ENCODE measurements at regions not wholly inside any gene's neighbourhood (a gene's known extent, or its start where the extent isn't known, plus 50 kb on each side); places are given as distances from the start of the nearest gene placed in this dataset.

DNA sequence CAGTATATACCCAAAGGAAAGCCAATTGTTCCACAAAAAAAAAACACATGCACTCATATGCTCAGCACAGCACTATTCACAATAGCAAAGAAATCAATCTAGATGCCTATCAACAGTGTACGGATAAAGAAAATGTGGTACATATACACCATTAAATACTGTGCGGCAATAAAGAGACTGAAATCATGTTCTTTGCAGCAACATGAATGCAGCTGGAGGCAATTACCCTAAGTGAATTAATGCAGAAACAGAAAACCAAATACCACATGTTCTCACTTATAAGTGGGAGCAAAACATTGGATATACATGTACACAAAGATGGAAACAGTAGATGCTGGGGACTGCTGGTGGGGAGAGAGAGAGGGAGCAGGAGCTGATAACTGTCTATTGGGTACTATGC, 124.2 kb upstream of the AADACL2 start:
- intact Hi-C loops (cut with micrococcal nuclease; ENCODE audit: unreplicated experiment) = no loop called here
- CTCF ChIA-PET (ENCODE audit: low intra/inter-chr PET ratio, low total read pairs) = no interaction called here
- TF ChIP-seq, protein P1, sequence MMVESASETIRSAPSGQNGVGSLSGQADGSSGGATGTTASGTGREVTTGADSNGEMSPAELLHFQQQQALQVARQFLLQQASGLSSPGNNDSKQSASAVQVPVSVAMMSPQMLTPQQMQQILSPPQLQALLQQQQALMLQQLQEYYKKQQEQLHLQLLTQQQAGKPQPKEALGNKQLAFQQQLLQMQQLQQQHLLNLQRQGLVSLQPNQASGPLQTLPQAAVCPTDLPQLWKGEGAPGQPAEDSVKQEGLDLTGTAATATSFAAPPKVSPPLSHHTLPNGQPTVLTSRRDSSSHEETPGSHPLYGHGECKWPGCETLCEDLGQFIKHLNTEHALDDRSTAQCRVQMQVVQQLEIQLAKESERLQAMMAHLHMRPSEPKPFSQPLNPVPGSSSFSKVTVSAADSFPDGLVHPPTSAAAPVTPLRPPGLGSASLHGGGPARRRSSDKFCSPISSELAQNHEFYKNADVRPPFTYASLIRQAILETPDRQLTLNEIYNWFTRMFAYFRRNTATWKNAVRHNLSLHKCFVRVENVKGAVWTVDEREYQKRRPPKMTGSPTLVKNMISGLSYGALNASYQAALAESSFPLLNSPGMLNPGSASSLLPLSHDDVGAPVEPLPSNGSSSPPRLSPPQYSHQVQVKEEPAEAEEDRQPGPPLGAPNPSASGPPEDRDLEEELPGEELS (CRISPR knock-in tag; IDR thresholded peaks at IDR 0.05) = no peak
- no peak for TF ChIP-seq MAF1 (CRISPR knock-in tag; IDR thresholded peaks at IDR 0.05; ENCODE audit: borderline replicate concordance)
- no peak for TF ChIP-seq CHCHD3 (CRISPR knock-in tag; IDR thresholded peaks at IDR 0.05)
- TF ChIP-seq HOXA3 (CRISPR knock-in tag; IDR thresholded peaks at IDR 0.05) = no peak
- TF ChIP-seq, protein P2, sequence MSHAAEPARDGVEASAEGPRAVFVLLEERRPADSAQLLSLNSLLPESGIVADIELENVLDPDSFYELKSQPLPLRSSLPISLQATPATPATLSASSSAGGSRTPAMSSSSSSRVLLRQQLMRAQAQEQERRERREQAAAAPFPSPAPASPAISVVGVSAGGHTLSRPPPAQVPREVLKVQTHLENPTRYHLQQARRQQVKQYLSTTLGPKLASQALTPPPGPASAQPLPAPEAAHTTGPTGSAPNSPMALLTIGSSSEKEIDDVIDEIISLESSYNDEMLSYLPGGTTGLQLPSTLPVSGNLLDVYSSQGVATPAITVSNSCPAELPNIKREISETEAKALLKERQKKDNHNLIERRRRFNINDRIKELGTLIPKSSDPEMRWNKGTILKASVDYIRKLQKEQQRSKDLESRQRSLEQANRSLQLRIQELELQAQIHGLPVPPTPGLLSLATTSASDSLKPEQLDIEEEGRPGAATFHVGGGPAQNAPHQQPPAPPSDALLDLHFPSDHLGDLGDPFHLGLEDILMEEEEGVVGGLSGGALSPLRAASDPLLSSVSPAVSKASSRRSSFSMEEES (CRISPR knock-in tag; IDR thresholded peaks at IDR 0.05) = no peak
- TF ChIP-seq ZNF24 (IDR thresholded peaks at IDR 0.05) = no peak
- no peak for TF ChIP-seq FLYWCH1 (CRISPR knock-in tag; IDR thresholded peaks at IDR 0.05)
- TF ChIP-seq, protein P3, sequence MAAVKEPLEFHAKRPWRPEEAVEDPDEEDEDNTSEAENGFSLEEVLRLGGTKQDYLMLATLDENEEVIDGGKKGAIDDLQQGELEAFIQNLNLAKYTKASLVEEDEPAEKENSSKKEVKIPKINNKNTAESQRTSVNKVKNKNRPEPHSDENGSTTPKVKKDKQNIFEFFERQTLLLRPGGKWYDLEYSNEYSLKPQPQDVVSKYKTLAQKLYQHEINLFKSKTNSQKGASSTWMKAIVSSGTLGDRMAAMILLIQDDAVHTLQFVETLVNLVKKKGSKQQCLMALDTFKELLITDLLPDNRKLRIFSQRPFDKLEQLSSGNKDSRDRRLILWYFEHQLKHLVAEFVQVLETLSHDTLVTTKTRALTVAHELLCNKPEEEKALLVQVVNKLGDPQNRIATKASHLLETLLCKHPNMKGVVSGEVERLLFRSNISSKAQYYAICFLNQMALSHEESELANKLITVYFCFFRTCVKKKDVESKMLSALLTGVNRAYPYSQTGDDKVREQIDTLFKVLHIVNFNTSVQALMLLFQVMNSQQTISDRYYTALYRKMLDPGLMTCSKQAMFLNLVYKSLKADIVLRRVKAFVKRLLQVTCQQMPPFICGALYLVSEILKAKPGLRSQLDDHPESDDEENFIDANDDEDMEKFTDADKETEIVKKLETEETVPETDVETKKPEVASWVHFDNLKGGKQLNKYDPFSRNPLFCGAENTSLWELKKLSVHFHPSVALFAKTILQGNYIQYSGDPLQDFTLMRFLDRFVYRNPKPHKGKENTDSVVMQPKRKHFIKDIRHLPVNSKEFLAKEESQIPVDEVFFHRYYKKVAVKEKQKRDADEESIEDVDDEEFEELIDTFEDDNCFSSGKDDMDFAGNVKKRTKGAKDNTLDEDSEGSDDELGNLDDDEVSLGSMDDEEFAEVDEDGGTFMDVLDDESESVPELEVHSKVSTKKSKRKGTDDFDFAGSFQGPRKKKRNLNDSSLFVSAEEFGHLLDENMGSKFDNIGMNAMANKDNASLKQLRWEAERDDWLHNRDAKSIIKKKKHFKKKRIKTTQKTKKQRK (IDR thresholded peaks at IDR 0.05; ENCODE audit: low read length) = no peak
- TF ChIP-seq ATAD3A (CRISPR knock-in tag; IDR thresholded peaks at IDR 0.05) = no peak
- TF ChIP-seq, protein P4, sequence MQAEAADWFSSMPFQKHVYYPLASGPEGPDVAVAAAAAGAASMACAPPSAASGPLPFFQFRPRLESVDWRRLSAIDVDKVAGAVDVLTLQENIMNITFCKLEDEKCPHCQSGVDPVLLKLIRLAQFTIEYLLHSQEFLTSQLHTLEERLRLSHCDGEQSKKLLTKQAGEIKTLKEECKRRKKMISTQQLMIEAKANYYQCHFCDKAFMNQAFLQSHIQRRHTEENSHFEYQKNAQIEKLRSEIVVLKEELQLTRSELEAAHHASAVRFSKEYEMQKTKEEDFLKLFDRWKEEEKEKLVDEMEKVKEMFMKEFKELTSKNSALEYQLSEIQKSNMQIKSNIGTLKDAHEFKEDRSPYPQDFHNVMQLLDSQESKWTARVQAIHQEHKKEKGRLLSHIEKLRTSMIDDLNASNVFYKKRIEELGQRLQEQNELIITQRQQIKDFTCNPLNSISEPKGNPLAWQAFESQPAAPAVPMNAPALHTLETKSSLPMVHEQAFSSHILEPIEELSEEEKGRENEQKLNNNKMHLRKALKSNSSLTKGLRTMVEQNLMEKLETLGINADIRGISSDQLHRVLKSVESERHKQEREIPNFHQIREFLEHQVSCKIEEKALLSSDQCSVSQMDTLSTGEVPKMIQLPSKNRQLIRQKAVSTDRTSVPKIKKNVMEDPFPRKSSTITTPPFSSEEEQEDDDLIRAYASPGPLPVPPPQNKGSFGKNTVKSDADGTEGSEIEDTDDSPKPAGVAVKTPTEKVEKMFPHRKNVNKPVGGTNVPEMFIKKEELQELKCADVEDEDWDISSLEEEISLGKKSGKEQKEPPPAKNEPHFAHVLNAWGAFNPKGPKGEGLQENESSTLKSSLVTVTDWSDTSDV (CRISPR knock-in tag; IDR thresholded peaks at IDR 0.05) = no peak
- TF ChIP-seq, protein P5, sequence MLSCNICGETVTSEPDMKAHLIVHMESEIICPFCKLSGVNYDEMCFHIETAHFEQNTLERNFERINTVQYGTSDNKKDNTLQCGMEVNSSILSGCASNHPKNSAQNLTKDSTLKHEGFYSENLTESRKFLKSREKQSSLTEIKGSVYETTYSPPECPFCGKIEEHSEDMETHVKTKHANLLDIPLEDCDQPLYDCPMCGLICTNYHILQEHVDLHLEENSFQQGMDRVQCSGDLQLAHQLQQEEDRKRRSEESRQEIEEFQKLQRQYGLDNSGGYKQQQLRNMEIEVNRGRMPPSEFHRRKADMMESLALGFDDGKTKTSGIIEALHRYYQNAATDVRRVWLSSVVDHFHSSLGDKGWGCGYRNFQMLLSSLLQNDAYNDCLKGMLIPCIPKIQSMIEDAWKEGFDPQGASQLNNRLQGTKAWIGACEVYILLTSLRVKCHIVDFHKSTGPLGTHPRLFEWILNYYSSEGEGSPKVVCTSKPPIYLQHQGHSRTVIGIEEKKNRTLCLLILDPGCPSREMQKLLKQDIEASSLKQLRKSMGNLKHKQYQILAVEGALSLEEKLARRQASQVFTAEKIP (CRISPR knock-in tag; IDR thresholded peaks at IDR 0.05; ENCODE audit: borderline replicate concordance) = no peak
- no peak for TF ChIP-seq ZSCAN29 (CRISPR knock-in tag; conservative IDR thresholded peaks at IDR 0.05)

More for the DNA sequence above, 124.2 kb upstream of the AADACL2 start:
- DNase-seq (ENCODE audit: low spot score) (no peak), FAIRE-seq (no peak), ATAC-seq (no peak)
- H4K20me1 ChIP-seq (ENCODE audit: insufficient read depth, low read length) = no peaks in the 10 kb centered on the region
- WGBS (ENCODE audit: low lambda C conversion rate) = 100% methylated on average over 2 of the region's 2 CpGs
- no peak overlapping the region for H3K4me2 ChIP-seq (ENCODE audit: low read depth, low read length)
- no peaks in the 10 kb centered on the region for H3K36me3 ChIP-seq (replicated peaks in 1 of 2; ENCODE audit: control insufficient read depth in 1 of 2, insufficient read depth in 2 of 2, low read length in 2 of 2)
- no peak overlapping the region for H2AFZ ChIP-seq (ENCODE audit: low read length)
- no peak overlapping the region for H3K27ac ChIP-seq (ENCODE audit: extremely low read length, insufficient read depth, low read length)
- H3K4me3 ChIP-seq (replicated peaks in 1 of 3; ENCODE audit: insufficient read depth in 1 of 3, low read depth in 2 of 3, low read length in 3 of 3) = no peak overlapping the region
- H3K79me2 ChIP-seq (ENCODE audit: insufficient read depth, low read length) = no peaks in the 10 kb centered on the region
- H3K27me3 ChIP-seq (ENCODE audit: control insufficient read depth in 1 of 2, insufficient read depth in 2 of 2, low read length in 2 of 2) = no peaks in the 10 kb centered on the region
- H3K9me3 ChIP-seq (ENCODE audit: low read length) = no peaks in the 10 kb centered on the region
- no peaks in the 10 kb centered on the region for H3K4me1 ChIP-seq (ENCODE audit: insufficient read depth, low read length)
- H3K9ac ChIP-seq (ENCODE audit: insufficient read depth, low read depth, low read length) = no peak overlapping the region
- in situ Hi-C loops (cut with HindIII; ENCODE audit: extremely low pct_ligation_motif_present, low pct_unique_long_range_greater_than_20kb) = no loop called here
- no TSS peak for BruUV-seq (replicated peaks)
- POLR2A ChIA-PET = no interaction called here

Data from HepG2 (cell line).